K562 (cell line): ENCODE measurements at regions not wholly inside any gene's neighbourhood (a gene's known extent, or its start where the extent isn't known, plus 50 kb on each side); places are given as distances from the start of the nearest gene placed in this dataset.

Experiments
- ATAC-seq: fragments of 200-7000 bp; cut with Tn5 transposase; 3 replicates; pipeline ENCODE4 v1.9.1; 2020; ENCODE audit warnings: moderate library complexity
- BruUV-seq: library from RNA; stranded (reverse); fragments of 400-500 nt; replicated peaks from 2 replicates; lab custom pipeline; 2021; lab: Mats Ljungman, UMichigan
- CTCF ChIA-PET: fragments of 300-600 bp; formaldehyde crosslinking; extraction: SDS; loops from one replicate; lab custom pipeline; 2021; ENCODE audit warnings: low intra/inter-chr PET ratio; lab: Yijun Ruan, JAX
- POLR2A ChIA-PET: fragments of 300-600, 350-650 bp; sonication (Branson Sonifier 250); formaldehyde crosslinking; extraction: SDS; loops from one replicate; lab custom pipeline; 2021; ENCODE audit warnings: antibody characterized with exemption, inconsistent platforms; lab: Yijun Ruan, JAX
- DNase-seq, 4 experiments: peaks; one replicate each; pipeline versions ENCODE4 v3.0.0 to v3.0.0-alpha.2; 2011 to 2018; ENCODE audit warnings: low spot score in 3 of 4, mixed read lengths in 3 of 4; ENCODE audit errors: extremely low read depth in 1 of 4
- FAIRE-seq: peaks from 2 replicates; lab custom pipeline; 2011; peaks lifted over from hg19 to GRCh38; lab: Jason Lieb, UNC
- H2AFZ ChIP-seq: 2 replicates; pipeline ENCODE4 v1.6.0; 2011; ENCODE audit warnings: low read depth, low read length, control low read depth, inconsistent platforms
- H3K27ac ChIP-seq: fragments of 200-600 bp; 3 replicates; pipeline ENCODE4 v1.8.0; 2011; ENCODE audit warnings: low read depth, mild to moderate bottlenecking, control low read depth, inconsistent platforms, low read length, moderate library complexity, mixed read lengths; ENCODE audit errors: extremely low read depth
- H3K27me3 ChIP-seq, 2 experiments: fragments of 300-600 bp in 1 of 2; 2 replicates in 1 of 2; 3 replicates in 1 of 2; pipeline versions ENCODE4 v1.6.0 to v1.8.0; 2011; ENCODE audit warnings: inconsistent platforms in 2 of 2, low read length in 2 of 2, mild to moderate bottlenecking in 1 of 2, mixed read lengths in 1 of 2, moderate library complexity in 1 of 2; ENCODE audit not compliant: control insufficient read depth in 2 of 2, insufficient read depth in 2 of 2
- H3K36me3 ChIP-seq: fragments of 300-600 bp; 3 replicates; pipeline ENCODE4 v1.8.0; 2011; ENCODE audit warnings: mild to moderate bottlenecking, low read length, inconsistent platforms; ENCODE audit not compliant: control insufficient read depth, insufficient read depth
- H3K4me1 ChIP-seq, 2 experiments: fragments of 200-600 bp in 1 of 2; replicated peaks in 1 of 2; 2 replicates in 1 of 2; 3 replicates in 1 of 2; pipeline versions ENCODE4 v1.5.1 to v1.8.0; 2011; ENCODE audit warnings: inconsistent platforms in 2 of 2, low read length in 2 of 2, mild to moderate bottlenecking in 1 of 2, mixed read lengths in 1 of 2, moderate library complexity in 1 of 2; ENCODE audit not compliant: control insufficient read depth in 2 of 2, insufficient read depth in 2 of 2
- H3K4me2 ChIP-seq: 2 replicates; pipeline ENCODE4 v1.6.1; 2011; ENCODE audit warnings: low read length, control low read depth, inconsistent platforms, mixed read lengths; ENCODE audit not compliant: insufficient read depth
- H3K4me3 ChIP-seq: fragments of 200-600 bp; sonication (generic), shearing (Covaris generic); 2 replicates; pipeline ENCODE4 v1.5.1; 2016; ENCODE audit warnings: control low read depth, inconsistent platforms
- H3K79me2 ChIP-seq: fragments of 200-600 bp; 3 replicates; pipeline ENCODE4 v1.8.0; 2011; ENCODE audit warnings: low read length, inconsistent platforms; ENCODE audit not compliant: control insufficient read depth, insufficient read depth
- H3K9ac ChIP-seq, 2 experiments: 2 replicates each; pipeline versions ENCODE4 v1.6.0 to v1.6.1; 2011; ENCODE audit warnings: low read depth in 2 of 2, low read length in 2 of 2, control low read depth in 1 of 2, inconsistent platforms in 1 of 2, mild to moderate bottlenecking in 1 of 2, mixed read lengths in 1 of 2; ENCODE audit not compliant: insufficient read depth in 1 of 2
- H3K9me1 ChIP-seq: one replicate; pipeline ENCODE4 v1.6.0; 2011; ENCODE audit warnings: inconsistent platforms, mild to moderate bottlenecking, low read length, moderate library complexity; ENCODE audit not compliant: control insufficient read depth, insufficient read depth
- H3K9me3 ChIP-seq: replicated peaks from 2 replicates; pipeline ENCODE4 v1.5.1; 2011; ENCODE audit warnings: low read depth, low read length, inconsistent platforms; ENCODE audit not compliant: control insufficient read depth, insufficient read depth
- H4K20me1 ChIP-seq: replicated peaks from 2 replicates; pipeline ENCODE4 v1.6.1; 2011; ENCODE audit warnings: low read length, inconsistent platforms, mixed read lengths; ENCODE audit not compliant: control insufficient read depth, insufficient read depth
- ARID2 ChIP-seq: fragments of 450-650 bp; IDR thresholded peaks from 2 replicates; pipeline ENCODE4 v1.6.1; 2017; ENCODE audit warnings: antibody characterized with exemption, mild to moderate bottlenecking
- EGR1 ChIP-seq: fragments of 450-650 bp; conservative IDR thresholded peaks from 2 replicates; pipeline ENCODE4 v1.6.1; 2017; ENCODE audit warnings: mild to moderate bottlenecking
- ELF2 ChIP-seq: fragments of 250-450 bp; sonication (Bioruptor Pico); IDR thresholded peaks from 2 replicates; pipeline ENCODE4 v1.5.0; 2021; ENCODE audit warnings: mild to moderate bottlenecking
- FOXK1 ChIP-seq: sonication (generic); formaldehyde crosslinking; IDR thresholded peaks from 2 replicates; pipeline ENCODE4 v1.8.0; 2022; ENCODE audit warnings: missing genetic modification reagents, mild to moderate bottlenecking, borderline replicate concordance
- MYC ChIP-seq, 2 experiments: fragments of 250-450 bp in 1 of 2; sonication (Bioruptor Pico) in 1 of 2; IDR thresholded peaks; 2 replicates each; pipeline versions ENCODE4 v1.5.1 to v1.6.1; 2012 to 2021; ENCODE audit warnings: low read depth in 2 of 2, borderline replicate concordance in 1 of 2, improper control_type of control experiment in 1 of 2, low read length in 1 of 2, mild to moderate bottlenecking in 1 of 2, moderate library complexity in 1 of 2
- POU5F1 ChIP-seq: fragments of 150-350 bp; IDR thresholded peaks from 2 replicates; pipeline ENCODE4 v1.6.1; 2014; ENCODE audit warnings: borderline replicate concordance, low read length, low read depth, mild to moderate bottlenecking; ENCODE audit not compliant: partially characterized antibody
- SIN3B ChIP-seq: fragments of 450-650 bp; IDR thresholded peaks from 2 replicates; pipeline ENCODE4 v1.6.1; 2017; ENCODE audit warnings: low read depth, mild to moderate bottlenecking, moderate library complexity
- TAF15 ChIP-seq: fragments of 200-400 bp; formaldehyde crosslinking; IDR thresholded peaks from 2 replicates; pipeline ENCODE4 v1.6.1; 2017; ENCODE audit warnings: mild to moderate bottlenecking, low read depth, low read length, moderate library complexity
- TCF3 ChIP-seq: sonication (generic); formaldehyde crosslinking; IDR thresholded peaks from 2 replicates; pipeline ENCODE4 v1.4.0; 2020; ENCODE audit warnings: mild to moderate bottlenecking, missing genetic modification reagents
- ZNF384 ChIP-seq: IDR thresholded peaks from 2 replicates; pipeline ENCODE4 v1.6.1; 2012; ENCODE audit warnings: low read depth, low read length, improper control_type of control experiment
- ZNF764 ChIP-seq: fragments of 250-450 bp; sonication (Bioruptor Pico); IDR thresholded peaks from 2 replicates; pipeline ENCODE4 v1.4.0; 2020; ENCODE audit warnings: low read depth, mild to moderate bottlenecking, moderate library complexity
- ZNF778 ChIP-seq: fragments of 450-650 bp; formaldehyde crosslinking; IDR thresholded peaks from 2 replicates; pipeline ENCODE4 v1.4.0; 2020; ENCODE audit warnings: mild to moderate bottlenecking, moderate library complexity
- WGBS: fragments of 100-300 bp; shearing (Covaris generic); methylation state at CpG from one replicate; pipeline ENCODE4 v1.1.6; 2016; ENCODE audit warnings: low coverage, mixed read lengths; ENCODE audit not compliant: insufficient coverage; ENCODE audit errors: missing lambda C conversion rate; 5-methylcytosine and 5-hydroxymethylcytosine counted together
- in situ Hi-C: fragments of 300-500 bp; cut with MboI; formaldehyde crosslinking; loops from 4 replicates; pipeline ENCODE4 v1.15.0; 2018; ENCODE audit warnings: inconsistent platforms, mixed read lengths
- intact Hi-C: fragments of 100-400 bp; cut with micrococcal nuclease; formaldehyde crosslinking; loops from 2 replicates; pipeline ENCODE4 v1.14.2; 2022
- TF ChIP-seq, protein P1 (sequence below): fragments of 200-800 bp; sonication (Bioruptor generic); IDR thresholded peaks from 2 replicates; pipeline ENCODE4 v1.6.1; 2016; ENCODE audit warnings: missing genetic modification characterization, missing compliant biosample characterization
- TF ChIP-seq, protein P2 (sequence below): fragments of 450-650 bp; IDR thresholded peaks from 2 replicates; pipeline ENCODE4 v1.6.1; 2016; ENCODE audit warnings: borderline replicate concordance
- TF ChIP-seq, protein P3 (sequence below): fragments of 250-450 bp; sonication (Bioruptor Pico); IDR thresholded peaks from 2 replicates; pipeline ENCODE4 v1.4.0; 2020

DNA sequence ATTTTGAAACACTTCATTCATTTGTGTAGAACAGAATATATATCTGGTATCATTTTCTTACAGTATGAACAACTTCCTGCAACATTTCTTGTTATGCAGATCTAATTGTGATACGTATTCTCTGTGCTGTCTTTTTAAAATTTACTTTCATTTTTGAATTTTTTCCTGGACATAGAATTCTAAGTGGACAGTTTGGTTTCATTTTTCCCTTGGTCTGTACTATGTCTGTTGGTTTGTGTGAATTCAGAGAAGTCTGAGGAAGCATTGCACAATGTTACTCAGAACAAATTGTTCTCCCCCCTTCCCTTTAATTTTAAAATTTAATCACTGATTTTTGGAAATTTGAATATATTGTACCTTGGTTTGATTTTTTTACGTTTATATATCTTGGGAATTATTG is 352.5 kb upstream of the PCDH20 start:
- no peak overlapping the region for H3K4me2 ChIP-seq
- WGBS = 0% methylated on average over 2 of the region's 2 CpGs
- POLR2A ChIA-PET = no interaction called here
- TF ChIP-seq ELF2 (CRISPR knock-in tag) = no peak
- TF ChIP-seq MYC (IDR thresholded peaks at IDR 0.05; ENCODE audit: low read depth, low read length) = no peak
- no peak for TF ChIP-seq MYC (CRISPR knock-in tag; IDR thresholded peaks at IDR 0.05; ENCODE audit: borderline replicate concordance, low read depth)
- no peak for TF ChIP-seq ZNF778 (CRISPR knock-in tag)
- no peak for TF ChIP-seq EGR1
- TF ChIP-seq, protein P1, sequence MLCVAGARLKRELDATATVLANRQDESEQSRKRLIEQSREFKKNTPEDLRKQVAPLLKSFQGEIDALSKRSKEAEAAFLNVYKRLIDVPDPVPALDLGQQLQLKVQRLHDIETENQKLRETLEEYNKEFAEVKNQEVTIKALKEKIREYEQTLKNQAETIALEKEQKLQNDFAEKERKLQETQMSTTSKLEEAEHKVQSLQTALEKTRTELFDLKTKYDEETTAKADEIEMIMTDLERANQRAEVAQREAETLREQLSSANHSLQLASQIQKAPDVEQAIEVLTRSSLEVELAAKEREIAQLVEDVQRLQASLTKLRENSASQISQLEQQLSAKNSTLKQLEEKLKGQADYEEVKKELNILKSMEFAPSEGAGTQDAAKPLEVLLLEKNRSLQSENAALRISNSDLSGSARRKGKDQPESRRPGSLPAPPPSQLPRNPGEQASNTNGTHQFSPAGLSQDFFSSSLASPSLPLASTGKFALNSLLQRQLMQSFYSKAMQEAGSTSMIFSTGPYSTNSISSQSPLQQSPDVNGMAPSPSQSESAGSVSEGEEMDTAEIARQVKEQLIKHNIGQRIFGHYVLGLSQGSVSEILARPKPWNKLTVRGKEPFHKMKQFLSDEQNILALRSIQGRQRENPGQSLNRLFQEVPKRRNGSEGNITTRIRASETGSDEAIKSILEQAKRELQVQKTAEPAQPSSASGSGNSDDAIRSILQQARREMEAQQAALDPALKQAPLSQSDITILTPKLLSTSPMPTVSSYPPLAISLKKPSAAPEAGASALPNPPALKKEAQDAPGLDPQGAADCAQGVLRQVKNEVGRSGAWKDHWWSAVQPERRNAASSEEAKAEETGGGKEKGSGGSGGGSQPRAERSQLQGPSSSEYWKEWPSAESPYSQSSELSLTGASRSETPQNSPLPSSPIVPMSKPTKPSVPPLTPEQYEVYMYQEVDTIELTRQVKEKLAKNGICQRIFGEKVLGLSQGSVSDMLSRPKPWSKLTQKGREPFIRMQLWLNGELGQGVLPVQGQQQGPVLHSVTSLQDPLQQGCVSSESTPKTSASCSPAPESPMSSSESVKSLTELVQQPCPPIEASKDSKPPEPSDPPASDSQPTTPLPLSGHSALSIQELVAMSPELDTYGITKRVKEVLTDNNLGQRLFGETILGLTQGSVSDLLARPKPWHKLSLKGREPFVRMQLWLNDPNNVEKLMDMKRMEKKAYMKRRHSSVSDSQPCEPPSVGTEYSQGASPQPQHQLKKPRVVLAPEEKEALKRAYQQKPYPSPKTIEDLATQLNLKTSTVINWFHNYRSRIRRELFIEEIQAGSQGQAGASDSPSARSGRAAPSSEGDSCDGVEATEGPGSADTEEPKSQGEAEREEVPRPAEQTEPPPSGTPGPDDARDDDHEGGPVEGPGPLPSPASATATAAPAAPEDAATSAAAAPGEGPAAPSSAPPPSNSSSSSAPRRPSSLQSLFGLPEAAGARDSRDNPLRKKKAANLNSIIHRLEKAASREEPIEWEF = no peak
- TF ChIP-seq ZNF384 = no peak
- TF ChIP-seq TAF15 = no peak
- TF ChIP-seq TCF3 = no peak
- TF ChIP-seq, protein P2, sequence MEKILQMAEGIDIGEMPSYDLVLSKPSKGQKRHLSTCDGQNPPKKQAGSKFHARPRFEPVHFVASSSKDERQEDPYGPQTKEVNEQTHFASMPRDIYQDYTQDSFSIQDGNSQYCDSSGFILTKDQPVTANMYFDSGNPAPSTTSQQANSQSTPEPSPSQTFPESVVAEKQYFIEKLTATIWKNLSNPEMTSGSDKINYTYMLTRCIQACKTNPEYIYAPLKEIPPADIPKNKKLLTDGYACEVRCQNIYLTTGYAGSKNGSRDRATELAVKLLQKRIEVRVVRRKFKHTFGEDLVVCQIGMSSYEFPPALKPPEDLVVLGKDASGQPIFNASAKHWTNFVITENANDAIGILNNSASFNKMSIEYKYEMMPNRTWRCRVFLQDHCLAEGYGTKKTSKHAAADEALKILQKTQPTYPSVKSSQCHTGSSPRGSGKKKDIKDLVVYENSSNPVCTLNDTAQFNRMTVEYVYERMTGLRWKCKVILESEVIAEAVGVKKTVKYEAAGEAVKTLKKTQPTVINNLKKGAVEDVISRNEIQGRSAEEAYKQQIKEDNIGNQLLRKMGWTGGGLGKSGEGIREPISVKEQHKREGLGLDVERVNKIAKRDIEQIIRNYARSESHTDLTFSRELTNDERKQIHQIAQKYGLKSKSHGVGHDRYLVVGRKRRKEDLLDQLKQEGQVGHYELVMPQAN = no peak
- TF ChIP-seq SIN3B = no peak
- TF ChIP-seq, protein P3, sequence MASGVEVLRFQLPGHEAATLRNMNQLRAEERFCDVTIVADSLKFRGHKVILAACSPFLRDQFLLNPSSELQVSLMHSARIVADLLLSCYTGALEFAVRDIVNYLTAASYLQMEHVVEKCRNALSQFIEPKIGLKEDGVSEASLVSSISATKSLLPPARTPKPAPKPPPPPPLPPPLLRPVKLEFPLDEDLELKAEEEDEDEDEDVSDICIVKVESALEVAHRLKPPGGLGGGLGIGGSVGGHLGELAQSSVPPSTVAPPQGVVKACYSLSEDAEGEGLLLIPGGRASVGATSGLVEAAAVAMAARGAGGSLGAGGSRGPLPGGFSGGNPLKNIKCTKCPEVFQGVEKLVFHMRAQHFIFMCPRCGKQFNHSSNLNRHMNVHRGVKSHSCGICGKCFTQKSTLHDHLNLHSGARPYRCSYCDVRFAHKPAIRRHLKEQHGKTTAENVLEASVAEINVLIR = no peak
- no peak for TF ChIP-seq ZNF764 (CRISPR knock-in tag)
- TF ChIP-seq POU5F1 = no peak
- no peak for TF ChIP-seq ARID2
- no peak for TF ChIP-seq FOXK1 (CRISPR knock-in tag)
- intact Hi-C loops (no loop called here), in situ Hi-C loops (no loop called here)
- no peaks in the 10 kb centered on the region for H3K9me3 ChIP-seq
- H3K9ac ChIP-seq = no peak overlapping the region
- CTCF ChIA-PET = no interaction called here
- FAIRE-seq = no peak
- DNase-seq = no peak
- no peaks in the 10 kb centered on the region for H3K36me3 ChIP-seq
- H3K4me3 ChIP-seq = no peak overlapping the region
- BruUV-seq = no TSS peak
- H3K9me1 ChIP-seq = no peaks in the 10 kb centered on the region
- H3K27me3 ChIP-seq = no peaks in the 10 kb centered on the region
- ATAC-seq = no peak
- no peaks in the 10 kb centered on the region for H4K20me1 ChIP-seq
- no peaks in the 10 kb centered on the region for H3K4me1 ChIP-seq
- H2AFZ ChIP-seq = no peak overlapping the region
- H3K79me2 ChIP-seq = no peaks in the 10 kb centered on the region
- H3K27ac ChIP-seq = no peak overlapping the region
